Coronary artery (tissue), 2 donors: ENCODE measurements at regions not wholly inside any gene's neighbourhood (a gene's known extent, or its start where the extent isn't known, plus 50 kb on each side); places are given as distances from the start of the nearest gene placed in this dataset.
A peak's percentile ranks its signal among the peaks of the same experiment; 100 is the strongest.

Experiments
- DNase-seq: peaks from one replicate; pipeline ENCODE4 v3.0.0-alpha.2; 2017; ENCODE audit warnings: low spot score
- H3K27ac ChIP-seq, 2 donors: fragments of 200-600 bp; sonication (generic); one replicate each; pipeline ENCODE4 v1.5.1; 2016 to 2019
- H3K4me3 ChIP-seq: fragments of 200-600 bp; sonication (generic); 2 replicates; pipeline ENCODE4 v1.5.1; 2016; ENCODE audit warnings: mild to moderate bottlenecking, moderate library complexity
- TF ChIP-seq, protein P1 (sequence below): fragments of 200-600 bp; sonication (generic); IDR thresholded peaks from one replicate; pipeline ENCODE4 v1.5.1; 2019; ENCODE audit warnings: antibody characterized with exemption

DNA sequence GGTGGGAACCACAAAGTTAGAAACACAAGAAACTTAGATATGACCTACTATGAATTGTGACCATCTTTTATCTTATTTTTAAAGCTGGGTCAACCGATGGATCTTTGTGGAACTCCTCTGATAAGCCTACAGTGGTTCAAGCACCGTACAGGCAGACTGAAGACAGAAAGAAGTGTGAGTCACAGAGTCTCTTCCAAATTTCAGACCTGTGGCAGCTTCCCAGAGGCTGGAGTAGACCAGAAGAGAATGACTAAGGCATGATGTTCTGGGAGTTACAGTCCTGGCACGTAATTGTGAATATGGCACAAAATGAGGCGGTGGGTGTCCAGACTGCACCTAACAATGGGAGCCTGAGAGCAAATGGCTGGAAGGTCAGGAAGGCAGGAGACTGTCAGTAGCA, 70.0 kb downstream of the LMO4 start:
- TF ChIP-seq, protein P1, sequence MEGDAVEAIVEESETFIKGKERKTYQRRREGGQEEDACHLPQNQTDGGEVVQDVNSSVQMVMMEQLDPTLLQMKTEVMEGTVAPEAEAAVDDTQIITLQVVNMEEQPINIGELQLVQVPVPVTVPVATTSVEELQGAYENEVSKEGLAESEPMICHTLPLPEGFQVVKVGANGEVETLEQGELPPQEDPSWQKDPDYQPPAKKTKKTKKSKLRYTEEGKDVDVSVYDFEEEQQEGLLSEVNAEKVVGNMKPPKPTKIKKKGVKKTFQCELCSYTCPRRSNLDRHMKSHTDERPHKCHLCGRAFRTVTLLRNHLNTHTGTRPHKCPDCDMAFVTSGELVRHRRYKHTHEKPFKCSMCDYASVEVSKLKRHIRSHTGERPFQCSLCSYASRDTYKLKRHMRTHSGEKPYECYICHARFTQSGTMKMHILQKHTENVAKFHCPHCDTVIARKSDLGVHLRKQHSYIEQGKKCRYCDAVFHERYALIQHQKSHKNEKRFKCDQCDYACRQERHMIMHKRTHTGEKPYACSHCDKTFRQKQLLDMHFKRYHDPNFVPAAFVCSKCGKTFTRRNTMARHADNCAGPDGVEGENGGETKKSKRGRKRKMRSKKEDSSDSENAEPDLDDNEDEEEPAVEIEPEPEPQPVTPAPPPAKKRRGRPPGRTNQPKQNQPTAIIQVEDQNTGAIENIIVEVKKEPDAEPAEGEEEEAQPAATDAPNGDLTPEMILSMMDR, result no peak
- H3K27ac ChIP-seq, result no peak overlapping the region
- H3K4me3 ChIP-seq, result no peak overlapping the region
- no peak for DNase-seq

DNA sequence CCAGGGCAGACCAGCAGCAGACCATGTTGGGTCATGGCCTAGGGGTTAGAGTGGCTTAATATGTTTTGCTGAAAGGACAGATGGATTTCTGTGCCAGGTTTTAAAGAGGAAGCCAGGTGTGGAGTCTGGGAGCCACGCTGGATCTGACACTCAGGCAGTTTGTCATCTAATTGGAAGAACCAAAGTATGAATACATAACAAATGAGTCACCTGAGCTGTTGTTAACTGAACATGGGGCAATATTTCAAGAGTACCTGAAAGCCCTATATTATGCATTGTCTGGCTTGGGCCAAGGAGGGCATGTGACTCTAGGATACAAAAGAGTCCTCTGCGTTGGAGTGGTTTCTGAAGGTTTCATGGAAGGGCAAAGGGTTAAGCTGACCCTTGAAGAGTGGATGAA, 70.6 kb downstream of the LMO4 start:
- TF ChIP-seq, protein P1, result no peak
- DNase-seq, result no peak
- no peak overlapping the region for H3K27ac ChIP-seq
- no peak overlapping the region for H3K4me3 ChIP-seq

- no peak for DNase-seq
- Histone ChIP-seq H3K4me3 (no peak overlapping the region), H3K27ac (no peak overlapping the region)
- TF ChIP-seq, protein P1, result no peak
These were observed 71.0 kb downstream of the LMO4 start for GRCh38 chr1:87399701-87400100.

GRCh38 chr1:87400813-87401212, 72.1 kb downstream of the LMO4 start:
- no peak overlapping the region for H3K27ac ChIP-seq
- no peak for DNase-seq
- TF ChIP-seq, protein P1, result no peak
- no peak overlapping the region for H3K4me3 ChIP-seq

DNA sequence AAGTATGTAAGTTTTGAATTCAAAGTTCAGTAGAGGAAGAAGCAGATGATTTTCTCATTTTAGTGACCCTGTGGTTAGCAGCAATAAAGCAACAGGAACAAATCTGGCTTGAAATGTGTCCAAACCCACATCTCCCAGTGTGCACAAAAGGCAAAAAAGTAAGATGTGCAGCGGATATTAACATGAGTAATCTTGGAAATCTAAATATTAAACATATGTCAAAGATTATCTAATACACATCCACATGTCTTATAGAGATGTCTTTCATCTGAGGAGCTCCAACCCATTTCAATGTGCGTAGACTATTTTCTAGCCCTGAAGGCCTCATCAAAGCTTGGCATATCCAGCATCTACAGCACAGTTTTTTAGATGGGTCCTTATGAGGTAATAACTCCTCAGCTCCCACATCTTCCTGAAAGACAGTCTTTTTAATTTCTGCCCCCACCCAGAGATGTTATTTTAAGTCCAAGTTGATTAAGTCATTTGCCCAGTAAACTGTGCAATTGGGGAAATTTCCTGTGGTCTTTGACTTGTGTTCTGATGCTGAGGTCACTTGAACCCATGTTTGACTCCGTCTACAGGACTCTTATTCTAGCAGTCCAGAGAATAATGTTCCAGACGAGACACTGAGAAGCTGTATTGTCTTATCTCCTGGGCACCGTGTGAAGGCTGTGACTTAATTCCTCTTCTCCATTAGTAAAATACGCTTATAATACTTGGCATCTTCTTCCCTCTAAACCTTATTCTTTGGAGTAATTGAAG, 73.7 kb downstream of the LMO4 start:
- TF ChIP-seq, protein P1, result no peak
- no peak overlapping the region for H3K4me3 ChIP-seq
- H3K27ac ChIP-seq, result peak overlapping the region in 1 of 2 donors; percentile 24
- DNase-seq, result no peak

GRCh38 chr1:87403061-87403820, 74.6 kb downstream of the LMO4 start:
- H3K4me3 ChIP-seq, result no peak overlapping the region
- TF ChIP-seq, protein P1, result no peak
- DNase-seq, result no peak
- H3K27ac ChIP-seq, result no peak overlapping the region

GRCh38 chr1:87404296-87404695, 75.6 kb downstream of the LMO4 start:
- Histone ChIP-seq H3K27ac (no peak overlapping the region), H3K4me3 (no peak overlapping the region)
- no peak for DNase-seq
- TF ChIP-seq, protein P1, result no peak
